NB4 (cell line): ENCODE measurements at regions not wholly inside any gene's neighbourhood (a gene's known extent, or its start where the extent isn't known, plus 50 kb on each side); places are given as distances from the start of the nearest gene placed in this dataset.
"Not testable (repeated sequence)": the region's sequence is repeated elsewhere in the genome, so short reads cannot be mapped to it uniquely, and the experiment has no call there.

Source experiments
- DNase-seq: peaks from one replicate; pipeline ENCODE4 v3.0.0; 2010; ENCODE audit warnings: low read depth
- H3K4me3 ChIP-seq: one replicate; pipeline ENCODE4 v1.5.1; 2011; ENCODE audit warnings: mild to moderate bottlenecking, low read depth, low read length, moderate library complexity
- MYC ChIP-seq: IDR thresholded peaks from 2 replicates; pipeline ENCODE4 v1.6.1; 2011; ENCODE audit warnings: low read depth, low read length
- POLR2A ChIP-seq: IDR thresholded peaks from 2 replicates; pipeline ENCODE4 v1.6.1; 2011; ENCODE audit warnings: mild to moderate bottlenecking; ENCODE audit not compliant: insufficient read length; ENCODE audit errors: extremely low read depth
- TF ChIP-seq, protein P1 (sequence below): IDR thresholded peaks from 2 replicates; pipeline ENCODE4 v1.6.1; 2011; ENCODE audit warnings: low read depth, low read length
- TF ChIP-seq, protein P2 (sequence below): IDR thresholded peaks from one replicate; pipeline ENCODE4 v1.5.1; 2012; ENCODE audit warnings: low read depth, low read length

DNA sequence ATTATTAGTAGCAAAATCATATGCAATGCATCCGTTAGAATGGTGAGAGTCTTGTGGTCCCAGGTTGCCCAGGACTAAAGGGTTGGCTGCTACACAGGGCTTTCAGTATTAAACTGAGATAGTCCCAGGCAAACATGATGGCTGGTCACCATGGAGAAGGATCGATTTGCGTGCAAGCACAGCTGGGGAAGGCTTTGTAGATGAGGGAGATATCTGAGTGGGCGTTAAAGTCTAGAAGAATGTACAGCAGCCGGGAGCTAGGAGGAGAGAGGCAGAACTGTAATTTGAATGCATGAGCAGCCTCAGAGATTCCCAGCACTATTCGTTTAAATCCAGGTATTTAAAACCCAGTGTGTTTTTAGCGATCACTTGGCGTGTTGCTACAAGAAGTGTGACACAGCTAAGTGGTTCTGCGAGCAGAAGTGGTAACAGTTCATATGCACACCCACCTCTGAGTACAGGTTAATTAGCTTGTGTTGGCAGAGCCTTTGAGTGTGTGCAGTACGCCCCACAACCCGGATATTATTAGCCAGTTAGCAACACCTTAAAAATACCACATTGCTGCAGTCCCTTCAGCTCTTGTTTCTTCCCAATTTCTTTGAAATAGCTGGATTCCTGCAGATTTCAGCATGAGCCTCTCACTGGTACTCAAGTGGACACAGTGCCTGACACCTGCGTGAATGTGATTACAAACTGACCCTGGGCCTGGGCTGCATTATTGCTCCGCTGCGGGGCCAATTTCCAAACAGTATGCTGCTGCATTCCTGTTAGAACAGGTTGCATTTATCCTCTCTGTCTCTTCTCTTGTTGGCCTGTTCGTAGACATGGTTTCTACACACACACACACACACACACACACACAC lies 67.2 kb upstream of the SCAF4 start:
- TF ChIP-seq MYC: no peak
- TF ChIP-seq, protein P1, sequence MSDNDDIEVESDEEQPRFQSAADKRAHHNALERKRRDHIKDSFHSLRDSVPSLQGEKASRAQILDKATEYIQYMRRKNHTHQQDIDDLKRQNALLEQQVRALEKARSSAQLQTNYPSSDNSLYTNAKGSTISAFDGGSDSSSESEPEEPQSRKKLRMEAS: no peak
- TF ChIP-seq, protein P2, sequence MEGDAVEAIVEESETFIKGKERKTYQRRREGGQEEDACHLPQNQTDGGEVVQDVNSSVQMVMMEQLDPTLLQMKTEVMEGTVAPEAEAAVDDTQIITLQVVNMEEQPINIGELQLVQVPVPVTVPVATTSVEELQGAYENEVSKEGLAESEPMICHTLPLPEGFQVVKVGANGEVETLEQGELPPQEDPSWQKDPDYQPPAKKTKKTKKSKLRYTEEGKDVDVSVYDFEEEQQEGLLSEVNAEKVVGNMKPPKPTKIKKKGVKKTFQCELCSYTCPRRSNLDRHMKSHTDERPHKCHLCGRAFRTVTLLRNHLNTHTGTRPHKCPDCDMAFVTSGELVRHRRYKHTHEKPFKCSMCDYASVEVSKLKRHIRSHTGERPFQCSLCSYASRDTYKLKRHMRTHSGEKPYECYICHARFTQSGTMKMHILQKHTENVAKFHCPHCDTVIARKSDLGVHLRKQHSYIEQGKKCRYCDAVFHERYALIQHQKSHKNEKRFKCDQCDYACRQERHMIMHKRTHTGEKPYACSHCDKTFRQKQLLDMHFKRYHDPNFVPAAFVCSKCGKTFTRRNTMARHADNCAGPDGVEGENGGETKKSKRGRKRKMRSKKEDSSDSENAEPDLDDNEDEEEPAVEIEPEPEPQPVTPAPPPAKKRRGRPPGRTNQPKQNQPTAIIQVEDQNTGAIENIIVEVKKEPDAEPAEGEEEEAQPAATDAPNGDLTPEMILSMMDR: no peak
- TF ChIP-seq POLR2A: no peak
- no peak overlapping the region for H3K4me3 ChIP-seq
- DNase-seq: no peak

DNA sequence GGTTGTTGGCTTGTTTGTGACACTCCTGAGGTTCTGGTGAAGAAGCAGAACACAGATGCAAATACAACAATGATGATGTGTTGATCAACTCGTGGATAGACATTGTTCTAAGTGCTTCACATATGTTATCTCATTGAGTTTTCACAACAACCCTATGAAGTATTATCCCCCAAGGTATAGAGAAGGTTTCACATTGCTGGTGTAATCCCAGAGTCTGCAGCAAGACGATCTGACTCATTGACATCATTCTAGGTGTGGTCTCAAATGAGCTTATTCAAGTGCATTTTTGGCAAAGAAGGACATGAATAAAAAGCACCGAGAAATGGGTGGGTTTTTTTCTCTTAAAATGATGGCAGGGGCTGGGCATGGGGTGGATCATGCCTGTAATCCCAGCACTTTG lies 64.1 kb upstream of the SCAF4 start:
- no peak for DNase-seq
- TF ChIP-seq MYC: no peak
- TF ChIP-seq, protein P2: no peak
- TF ChIP-seq, protein P1: no peak
- TF ChIP-seq POLR2A: no peak
- H3K4me3 ChIP-seq: no peak overlapping the region

DNA sequence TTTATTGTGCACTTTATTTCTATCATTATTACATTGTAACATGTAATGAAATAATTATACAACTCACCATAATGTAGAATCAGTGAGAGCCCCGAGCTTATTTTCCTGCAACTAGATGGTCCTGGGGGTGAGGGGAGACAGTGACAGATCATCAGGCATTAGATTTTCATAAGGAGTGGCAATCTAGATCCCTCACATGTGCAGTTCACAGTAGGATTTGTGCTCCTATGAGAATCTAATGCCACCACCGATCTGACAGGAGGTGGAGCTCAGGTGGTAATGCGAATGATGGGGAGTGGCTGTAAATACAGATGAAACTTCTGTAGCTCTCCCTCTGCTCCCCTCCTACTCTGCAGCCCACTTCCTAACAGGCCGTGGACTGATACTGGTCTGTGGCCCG lies 58.5 kb upstream of the SCAF4 start:
- not testable (repeated sequence) for H3K4me3 ChIP-seq, DNase-seq

DNA sequence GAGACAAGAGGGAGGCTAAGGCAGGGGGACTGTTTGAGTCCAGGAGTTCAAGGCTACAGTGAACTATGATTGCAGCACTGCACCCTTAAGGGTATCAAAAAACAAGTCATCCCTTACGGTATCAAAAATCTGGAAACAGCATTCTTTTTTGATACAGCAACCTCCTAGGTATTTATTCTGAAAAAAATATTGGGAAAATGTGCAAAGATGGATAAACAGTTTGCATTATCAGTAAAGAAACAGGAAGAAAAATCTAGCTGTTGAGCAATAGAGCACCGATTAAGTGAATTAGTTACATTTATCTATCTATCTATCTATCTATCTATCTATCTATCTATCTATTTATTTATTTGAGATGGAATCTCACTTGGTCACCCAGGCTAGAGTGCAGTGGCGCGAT lies 56.7 kb upstream of the SCAF4 start:
- no peak overlapping the region for H3K4me3 ChIP-seq
- TF ChIP-seq POLR2A (no peak), MYC (no peak)
- DNase-seq: no peak

DNA sequence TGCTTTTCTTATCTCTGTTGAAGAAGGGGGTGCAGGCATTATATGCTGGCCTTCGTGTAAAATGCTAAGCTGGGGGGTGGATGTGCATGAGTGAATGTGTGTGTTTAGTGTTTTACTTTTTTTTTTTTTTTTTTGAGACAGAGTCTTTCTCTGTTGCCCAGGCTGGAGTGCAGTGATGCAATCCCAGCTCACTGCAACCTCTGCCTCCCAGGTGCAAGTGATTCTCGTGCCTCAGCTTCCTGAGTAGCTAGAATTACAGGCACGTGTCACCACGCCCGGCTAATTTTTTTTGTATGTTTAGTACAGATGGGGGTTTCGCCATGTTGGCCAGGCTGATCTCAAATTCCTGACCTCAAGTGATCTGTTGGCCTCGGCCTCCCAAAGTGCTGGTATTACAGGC lies 55.8 kb upstream of the SCAF4 start:
- DNase-seq: peak; percentile 14
- not testable (repeated sequence) for H3K4me3 ChIP-seq

DNA sequence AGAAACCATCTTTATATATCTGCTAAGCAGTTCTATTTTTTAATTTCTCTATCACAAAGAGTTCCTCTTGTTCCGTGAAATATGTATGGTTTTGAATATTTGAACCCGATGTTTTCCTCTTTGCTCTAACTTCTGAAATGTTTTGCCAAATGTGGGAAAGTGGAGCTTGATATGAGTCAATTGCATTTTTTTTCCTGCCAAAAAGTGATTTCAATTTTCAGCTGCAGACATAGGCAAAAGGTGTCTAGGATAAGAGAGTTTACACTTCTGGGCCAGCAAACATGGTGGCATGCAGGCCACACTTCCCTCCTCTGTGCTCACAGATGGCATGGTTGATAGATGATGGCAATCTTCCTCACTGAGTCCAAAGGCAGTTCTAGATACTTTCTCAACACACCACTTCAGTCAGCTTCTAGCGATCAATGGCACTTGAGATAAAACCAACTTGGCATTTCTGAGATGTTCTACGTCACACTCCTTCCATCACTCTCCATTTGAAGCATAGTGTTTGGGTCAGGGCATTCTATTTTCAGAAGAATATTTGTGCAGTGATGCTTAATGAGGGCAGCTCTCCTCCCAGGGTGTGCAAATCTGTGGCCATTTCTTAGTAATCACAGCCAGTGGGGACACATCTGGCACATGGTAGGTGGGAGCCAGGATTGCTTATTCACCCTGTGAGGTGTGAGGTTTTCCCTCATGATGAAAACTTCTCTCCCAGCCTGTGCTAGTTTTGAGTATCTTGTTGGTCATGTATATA lies 54.4 kb upstream of the SCAF4 start:
- no peak overlapping the region for H3K4me3 ChIP-seq
- no peak for TF ChIP-seq MYC
- TF ChIP-seq, protein P1: no peak
- TF ChIP-seq, protein P2: no peak
- no peak for TF ChIP-seq POLR2A
- DNase-seq: no peak

DNA sequence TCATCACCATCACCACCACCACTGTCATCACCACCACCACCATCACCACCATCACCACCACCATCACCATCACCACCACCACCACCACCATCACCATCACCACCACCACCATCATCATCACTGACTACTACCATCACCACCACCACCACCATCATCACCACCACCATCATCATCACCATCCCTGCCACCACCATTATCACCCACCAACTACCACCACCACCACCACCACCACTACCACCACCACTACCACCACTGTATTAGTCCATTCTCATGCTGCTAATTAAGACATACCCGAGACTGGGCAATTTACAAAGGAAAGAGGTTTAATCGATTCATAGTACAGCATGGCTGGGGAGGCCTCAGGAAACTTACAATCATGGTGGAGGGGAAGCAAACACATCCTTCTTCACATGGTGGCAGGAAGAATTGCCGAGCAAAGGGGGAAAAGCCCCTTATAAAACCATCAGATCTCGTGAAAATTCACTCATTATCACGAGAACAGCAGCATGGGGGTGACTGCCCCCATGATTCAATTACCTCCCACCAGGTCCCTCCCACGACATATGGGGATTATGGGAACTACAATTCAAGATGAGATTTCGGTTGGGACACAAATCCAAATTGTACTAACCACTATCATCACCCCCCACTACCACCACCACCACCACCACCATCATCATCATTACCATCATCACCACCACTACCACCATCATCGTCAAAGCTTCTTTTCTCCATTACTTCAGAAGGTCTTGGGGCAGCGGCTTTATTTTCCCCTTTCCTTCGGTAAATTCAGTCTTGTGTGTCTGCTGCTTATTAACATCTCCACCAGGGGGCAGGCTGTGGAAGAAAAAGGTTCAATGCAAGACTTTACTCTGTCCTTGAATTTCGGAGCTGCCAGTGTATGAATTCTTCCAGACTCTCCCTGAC lies 53.6 kb upstream of the SCAF4 start:
- H3K4me3 ChIP-seq: not testable (repeated sequence)
- TF ChIP-seq, protein P2: peak; percentile 66
- peak; percentile 80 for DNase-seq
